Endodermal cell (in vitro differentiated cells): ENCODE measurements at regions not wholly inside any gene's neighbourhood (a gene's known extent, or its start where the extent isn't known, plus 50 kb on each side); places are given as distances from the start of the nearest gene placed in this dataset.

Source experiments
- DNase-seq: peaks from one replicate; pipeline ENCODE4 v3.0.0-alpha.2; 2017
- H3K27ac ChIP-seq: 2 replicates; pipeline ENCODE4 v1.5.1; 2013; ENCODE audit warnings: mild to moderate bottlenecking, low read depth, low read length, moderate library complexity
- H3K27me3 ChIP-seq: 2 replicates; pipeline ENCODE4 v1.6.1; 2013; ENCODE audit warnings: mild to moderate bottlenecking, low read length, moderate library complexity; ENCODE audit not compliant: insufficient read depth, control insufficient read depth, poor library complexity, severe bottlenecking
- H3K36me3 ChIP-seq: 2 replicates; pipeline ENCODE4 v1.7.0; 2013; ENCODE audit warnings: mild to moderate bottlenecking, low read length, moderate library complexity; ENCODE audit not compliant: control insufficient read depth, insufficient read depth
- H3K4me1 ChIP-seq: one replicate; pipeline ENCODE4 v1.7.0; 2013; ENCODE audit warnings: low read length; ENCODE audit not compliant: control insufficient read depth, insufficient read depth
- H3K4me3 ChIP-seq: 2 replicates; pipeline ENCODE4 v1.5.1; 2013; ENCODE audit warnings: mild to moderate bottlenecking, low read length, moderate library complexity
- H3K9ac ChIP-seq: 2 replicates; pipeline ENCODE4 v1.6.1; 2013; ENCODE audit warnings: mild to moderate bottlenecking, low read length, moderate library complexity; ENCODE audit not compliant: poor library complexity, severe bottlenecking; ENCODE audit errors: extremely low read depth
- H3K9me3 ChIP-seq: 2 replicates; pipeline ENCODE4 v1.6.1; 2013; ENCODE audit warnings: mild to moderate bottlenecking, low read length, moderate library complexity; ENCODE audit not compliant: control insufficient read depth
- H3K27ac Mint-ChIP-seq: 2 replicates; pipeline ENCODE4 v1.8.0; 2020; ENCODE audit warnings: mixed read lengths
- H3K27me3 Mint-ChIP-seq: 2 replicates; pipeline ENCODE4 v1.8.0; 2021; ENCODE audit warnings: mild to moderate bottlenecking, mixed read lengths; ENCODE audit not compliant: insufficient read depth
- H3K36me3 Mint-ChIP-seq: 2 replicates; pipeline ENCODE4 v1.8.0; 2020; ENCODE audit warnings: low read depth, mixed read lengths
- H3K4me1 Mint-ChIP-seq: 2 replicates; pipeline ENCODE4 v1.8.0; 2020; ENCODE audit warnings: mixed read lengths
- H3K4me3 Mint-ChIP-seq: 2 replicates; pipeline ENCODE4 v1.8.0; 2020; ENCODE audit warnings: mild to moderate bottlenecking, moderate library complexity, mixed read lengths
- H3K9me3 Mint-ChIP-seq: 2 replicates; pipeline ENCODE4 v1.8.0; 2020; ENCODE audit warnings: mild to moderate bottlenecking, mixed read lengths
- CTCF ChIP-seq: fragments of 200-600 bp; sonication (generic); conservative IDR thresholded peaks from 2 replicates; pipeline ENCODE4 v1.5.0; 2021; ENCODE audit warnings: antibody characterized with exemption, mild to moderate bottlenecking
- WGBS, 2 experiments: methylation state at CpG; one replicate each; pipeline versions ENCODE4 v1.1.5 to v1.1.7; 2013; ENCODE audit warnings: missing lambda C conversion rate in 2 of 2, mixed read lengths in 1 of 2; ENCODE audit not compliant: insufficient coverage in 1 of 2, insufficient read length in 1 of 2; 5-methylcytosine and 5-hydroxymethylcytosine counted together

- DNase-seq: peak; percentile 26
- no peak overlapping the region for H3K4me3 ChIP-seq
- Mint-ChIP-seq H3K4me1 (peaks cover 1% of the 10 kb centered on the region), H3K36me3 (no peaks in the 10 kb centered on the region), H3K27ac (no peak overlapping the region), H3K27me3 (peaks cover 18% of the 10 kb centered on the region), H3K4me3 (no peak overlapping the region), H3K9me3 (peaks cover 2% of the 10 kb centered on the region)
- H3K9ac ChIP-seq: no peak overlapping the region
- H3K4me1 ChIP-seq: no peaks in the 10 kb centered on the region
- 91 to 100% methylated on average over 3 to 5 of the region's 5 CpGs for WGBS, 2 experiments
- H3K36me3 ChIP-seq: no peaks in the 10 kb centered on the region
- H3K9me3 ChIP-seq: no peaks in the 10 kb centered on the region
- no peak for TF ChIP-seq CTCF
- H3K27ac ChIP-seq: no peak overlapping the region
- H3K27me3 ChIP-seq: peaks cover 4% of the 10 kb centered on the region
Observed at GRCh38 chr5:2022436-2022835, 139.7 kb upstream of the IRX4 start.

GRCh38 chr5:2021484-2022176 is 138.9 kb upstream of the IRX4 start:
- Histone ChIP-seq H3K27ac (no peak overlapping the region), H3K9ac (no peak overlapping the region), H3K27me3 (peaks cover 4% of the 10 kb centered on the region), H3K4me3 (no peak overlapping the region), H3K4me1 (no peaks in the 10 kb centered on the region), H3K36me3 (no peaks in the 10 kb centered on the region), H3K9me3 (no peaks in the 10 kb centered on the region)
- H3K4me1 Mint-ChIP-seq: peaks cover 1% of the 10 kb centered on the region
- H3K27ac Mint-ChIP-seq: no peak overlapping the region
- H3K4me3 Mint-ChIP-seq: no peak overlapping the region
- TF ChIP-seq CTCF: no peak
- H3K9me3 Mint-ChIP-seq: peaks cover 2% of the 10 kb centered on the region
- no peaks in the 10 kb centered on the region for H3K36me3 Mint-ChIP-seq
- peaks cover 17% of the 10 kb centered on the region for H3K27me3 Mint-ChIP-seq
- WGBS, 2 experiments: 90 to 94% methylated on average over 10 to 14 of the region's 14 CpGs
- peak; percentile 40 for DNase-seq

GRCh38 chr5:2020730-2021129 is 138.0 kb upstream of the IRX4 start:
- no peak for TF ChIP-seq CTCF
- no peak overlapping the region for H3K4me3 Mint-ChIP-seq
- H3K36me3 ChIP-seq: no peaks in the 10 kb centered on the region
- peaks cover 1% of the 10 kb centered on the region for H3K4me1 Mint-ChIP-seq
- H3K36me3 Mint-ChIP-seq: no peaks in the 10 kb centered on the region
- H3K4me1 ChIP-seq: no peaks in the 10 kb centered on the region
- no peak overlapping the region for H3K4me3 ChIP-seq
- no peak overlapping the region for H3K27ac Mint-ChIP-seq
- no peaks in the 10 kb centered on the region for H3K9me3 Mint-ChIP-seq
- 88 to 100% methylated on average over 1 to 11 of the region's 11 CpGs for WGBS, 2 experiments
- H3K27me3 ChIP-seq: peaks cover 4% of the 10 kb centered on the region
- peak; percentile 23 for DNase-seq
- H3K9me3 ChIP-seq: no peaks in the 10 kb centered on the region
- H3K27ac ChIP-seq: no peak overlapping the region
- no peak overlapping the region for H3K9ac ChIP-seq
- peaks cover 17% of the 10 kb centered on the region for H3K27me3 Mint-ChIP-seq
